ENCODE measurements at regions not wholly inside any gene's neighbourhood (a gene's known extent, or its start where the extent isn't known, plus 50 kb on each side); places are given as distances from the start of the nearest gene placed in this dataset.

DNA sequence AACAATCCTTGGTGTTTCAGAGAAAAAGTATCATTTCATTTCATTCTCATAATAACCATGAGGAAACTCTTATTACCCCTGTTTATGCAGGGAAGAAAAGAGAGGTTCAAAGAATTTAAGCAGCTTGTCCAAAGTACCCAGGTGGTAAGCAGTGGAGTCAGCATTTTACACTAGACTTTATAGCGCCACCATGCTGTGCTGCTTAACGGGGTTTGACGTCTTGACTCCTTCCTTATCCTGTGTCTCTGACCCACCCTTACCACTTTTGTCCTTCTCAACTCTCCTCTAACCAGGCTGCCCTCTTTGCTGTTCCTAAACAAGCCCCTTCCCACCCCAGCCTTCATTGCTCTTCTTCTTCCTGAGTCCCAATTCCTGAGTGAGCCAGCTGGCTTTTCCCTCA, 117.0 kb upstream of the AHR start:
- no peak for DNase-seq (ENCODE audit: low spot score)

DNA sequence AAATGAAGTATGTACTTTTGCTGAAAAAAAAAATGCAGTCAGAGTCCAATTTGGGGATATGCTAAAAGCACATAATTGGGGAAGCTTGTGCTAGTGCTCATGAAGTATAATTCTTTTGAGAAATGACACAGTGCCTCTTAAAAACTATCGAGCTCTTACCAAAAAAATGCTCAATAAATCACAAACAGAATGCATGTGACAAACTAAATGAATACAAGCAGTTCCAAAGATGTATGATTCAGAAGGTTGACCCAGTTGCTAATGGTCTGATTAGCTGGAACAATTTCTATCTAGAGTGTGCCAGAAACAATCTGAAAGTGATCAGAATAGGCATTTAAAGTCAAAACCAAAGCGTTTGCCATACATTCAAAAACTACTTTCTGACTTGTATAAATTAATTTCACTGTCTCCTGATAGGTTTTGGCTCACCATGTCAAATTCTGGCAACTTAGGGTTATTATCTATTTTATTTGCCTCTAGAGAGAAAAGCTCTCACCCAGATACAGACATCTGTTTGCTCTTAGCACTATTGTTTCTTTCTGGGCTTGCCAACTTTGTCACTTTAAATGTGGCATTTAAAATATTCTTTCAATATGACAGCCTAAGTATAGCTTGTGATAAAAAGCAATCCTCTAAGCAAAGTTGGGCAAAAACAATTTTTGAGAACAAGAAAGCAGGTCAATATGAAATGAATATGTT, 114.7 kb upstream of the AHR start:
- DNase-seq (ENCODE audit: low spot score) = no peak

DNA sequence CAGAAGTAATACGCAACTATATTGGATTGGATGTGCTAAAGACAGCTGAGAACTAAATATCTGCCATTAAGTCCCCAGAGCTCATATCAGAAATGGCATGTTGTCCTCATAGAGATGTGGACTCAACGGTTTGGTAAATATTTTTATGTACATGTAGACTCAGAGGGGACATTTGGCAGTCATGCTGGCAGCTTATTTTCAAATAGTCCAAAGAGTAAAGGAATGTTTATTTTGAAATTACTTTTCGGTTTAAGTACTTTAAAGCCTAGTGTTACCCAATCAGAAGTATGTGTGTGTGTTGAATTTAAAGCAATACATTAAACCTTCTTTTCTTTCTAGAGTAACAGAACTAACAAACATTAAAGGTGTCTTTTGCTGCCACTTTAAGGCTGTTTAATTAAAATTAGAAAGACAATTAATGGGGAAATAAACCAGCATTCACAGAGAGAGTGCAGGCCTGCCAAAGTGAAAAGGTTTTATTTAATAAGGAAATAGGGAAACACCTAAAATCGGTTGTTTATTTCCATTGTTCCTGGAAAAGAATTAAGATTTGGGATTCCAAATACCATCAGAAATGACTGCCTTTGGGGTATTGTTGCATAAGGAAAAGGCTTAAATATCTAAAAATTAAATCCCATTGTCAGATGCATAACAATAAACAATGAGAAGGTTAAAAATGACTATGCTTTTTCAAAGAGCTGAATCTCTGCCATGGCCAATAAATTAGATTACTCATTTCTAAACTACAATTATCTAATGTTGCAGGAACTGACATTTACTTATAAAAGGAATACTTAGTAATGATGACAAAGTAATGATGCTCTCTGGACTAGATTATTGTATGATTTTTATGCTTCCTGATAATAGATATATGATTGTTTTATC, 113.4 kb upstream of the AHR start:
- DNase-seq (ENCODE audit: low spot score) = peak; percentile 51

- no peak for DNase-seq (ENCODE audit: low spot score)
Observed at GRCh38 chr7:17185690-17186070, 112.8 kb upstream of the AHR start.

DNA sequence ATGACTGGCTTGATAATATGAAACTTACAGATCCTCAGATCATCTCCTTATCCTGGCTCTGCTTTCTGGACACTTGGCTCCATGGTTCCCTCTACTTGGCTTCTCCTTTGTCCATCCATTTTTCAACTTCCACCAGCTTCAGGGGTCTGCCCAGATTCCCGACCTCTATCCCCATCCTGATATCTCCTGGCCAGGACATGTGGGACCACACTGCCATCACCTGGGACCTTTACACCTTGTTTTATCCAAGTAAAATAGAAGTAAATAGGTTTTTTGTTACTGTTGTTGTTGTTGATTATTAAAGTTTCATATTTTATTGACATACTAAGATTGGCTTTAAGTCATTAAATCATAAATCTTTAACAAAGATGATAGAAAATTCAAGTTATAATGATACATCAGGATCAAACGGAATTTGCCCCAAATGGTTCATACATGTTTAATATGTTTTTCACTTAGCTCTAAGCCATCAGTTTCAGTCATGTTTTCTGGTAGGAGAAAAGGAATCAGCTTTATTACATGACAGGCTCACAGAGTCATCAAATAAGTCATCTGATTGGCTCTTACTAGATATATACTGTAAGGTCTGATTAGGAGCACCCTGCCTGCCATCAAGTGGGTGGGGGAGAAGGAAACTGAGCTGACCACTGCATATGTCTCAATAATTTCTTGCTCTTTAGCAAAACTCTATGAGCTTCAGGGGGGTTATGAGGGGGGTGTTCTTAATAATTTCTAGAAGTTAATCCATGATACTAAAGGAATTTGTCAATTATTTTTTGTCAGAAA, 111.5 kb upstream of the AHR start:
- no peak for DNase-seq (ENCODE audit: low spot score)

DNA sequence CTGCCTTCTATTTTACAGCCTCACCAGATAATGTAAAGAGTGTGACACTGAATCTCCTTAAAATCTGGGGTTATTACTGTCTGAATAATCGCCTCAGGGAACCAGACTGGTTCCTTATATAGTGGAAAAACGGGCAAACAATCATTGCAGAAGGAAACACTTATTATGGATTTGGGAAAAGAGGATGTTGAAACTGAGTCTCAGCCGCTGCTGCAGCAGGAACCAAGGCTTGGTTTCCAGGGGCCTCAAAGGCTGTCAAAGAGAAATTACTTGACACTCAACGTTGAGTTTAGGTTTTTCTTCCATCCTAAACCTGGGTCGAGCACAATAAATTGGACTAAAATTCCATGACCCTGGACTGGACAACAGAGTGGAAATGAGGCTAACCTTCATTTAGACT, 103.8 kb upstream of the AHR start:
- DNase-seq (ENCODE audit: low spot score) = no peak

- DNase-seq (ENCODE audit: low spot score) = no peak
Observed at GRCh38 chr7:17195576-17195975, 102.9 kb upstream of the AHR start.

DNA sequence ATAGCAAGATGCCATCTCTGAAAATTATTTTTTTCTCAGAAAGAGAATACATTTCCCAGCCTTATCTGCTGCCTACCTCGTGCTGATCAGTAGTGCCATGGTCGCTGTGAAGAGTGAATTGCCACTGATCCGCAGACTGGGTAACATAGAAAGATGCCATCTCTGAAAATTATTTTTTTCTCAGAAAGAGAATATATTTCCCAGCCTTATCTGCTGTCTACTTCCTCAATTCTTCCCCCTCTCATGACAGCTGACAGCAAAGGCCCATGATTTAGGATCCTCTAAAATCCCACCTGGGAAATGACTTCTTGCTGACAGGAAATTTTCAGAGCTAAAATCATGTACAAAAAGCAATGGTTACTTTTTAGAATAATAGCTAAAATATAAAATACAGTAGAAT, 92.5 kb upstream of the AHR start:
- no peak for DNase-seq (ENCODE audit: low spot score)

DNA sequence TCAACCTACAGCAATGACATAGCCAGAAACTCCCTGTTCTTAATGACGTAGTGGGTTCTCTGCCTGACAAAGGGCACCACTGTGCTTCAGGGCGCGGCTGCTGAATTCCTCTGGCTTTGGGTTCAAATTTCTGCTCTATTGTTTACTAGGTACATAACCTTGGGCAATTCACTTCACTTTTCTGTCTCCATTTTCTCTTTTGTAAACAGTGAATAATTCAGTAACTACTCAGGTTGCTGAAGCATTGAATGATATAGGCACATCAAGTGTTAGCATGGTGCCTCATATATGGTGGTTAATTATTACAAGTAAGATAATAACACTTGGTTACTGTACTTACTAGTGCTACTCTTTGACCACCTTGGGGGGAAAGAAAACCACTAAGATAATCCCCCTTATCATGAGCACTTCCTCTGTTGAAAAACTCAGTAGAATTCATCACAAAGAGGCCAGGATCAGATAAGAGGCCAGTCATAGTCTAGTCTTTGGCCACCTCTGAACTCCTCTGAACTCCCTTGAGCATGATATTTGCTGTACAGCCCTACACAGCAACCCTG, 92.0 kb upstream of the AHR start:
- DNase-seq (ENCODE audit: low spot score) = no peak

DNA sequence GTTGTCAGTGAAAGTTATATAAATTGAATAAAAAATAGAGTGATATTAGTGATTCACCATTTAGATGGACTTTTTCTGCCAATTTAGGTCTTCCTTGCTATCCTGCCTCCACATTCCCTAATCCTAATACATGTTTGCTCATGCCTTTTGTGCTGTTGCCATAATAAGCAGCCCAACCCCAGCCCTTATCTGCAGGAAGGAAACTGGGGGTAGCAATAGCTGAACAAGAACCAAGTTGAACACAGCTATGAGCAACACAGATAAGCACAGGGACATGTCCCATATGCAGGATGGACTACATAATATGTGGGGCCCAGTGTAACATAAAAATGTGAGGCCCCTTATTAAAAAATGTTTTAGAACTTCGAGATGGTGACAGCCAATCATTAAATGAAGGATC, 91.2 kb upstream of the AHR start:
- DNase-seq (ENCODE audit: low spot score) = no peak

DNA sequence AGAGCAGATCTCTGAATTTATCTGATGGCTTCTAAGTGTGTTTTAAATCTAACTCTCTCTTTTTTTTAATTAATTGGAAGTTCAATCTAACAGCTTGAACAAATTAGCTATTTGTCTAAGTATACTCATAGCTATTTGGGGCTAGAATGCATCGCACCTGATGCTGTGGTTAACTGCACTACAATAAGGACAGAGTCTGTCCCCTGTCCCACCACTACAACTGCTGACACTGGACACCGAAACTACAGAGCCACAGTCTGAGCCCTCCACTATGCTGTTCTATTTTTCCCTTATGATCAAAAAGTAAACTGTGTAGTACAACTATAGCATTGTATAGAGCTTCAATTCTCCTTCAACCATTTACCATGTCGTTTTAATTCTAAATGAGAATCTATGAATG, 89.4 kb upstream of the AHR start:
- DNase-seq (ENCODE audit: low spot score) = no peak

DNA sequence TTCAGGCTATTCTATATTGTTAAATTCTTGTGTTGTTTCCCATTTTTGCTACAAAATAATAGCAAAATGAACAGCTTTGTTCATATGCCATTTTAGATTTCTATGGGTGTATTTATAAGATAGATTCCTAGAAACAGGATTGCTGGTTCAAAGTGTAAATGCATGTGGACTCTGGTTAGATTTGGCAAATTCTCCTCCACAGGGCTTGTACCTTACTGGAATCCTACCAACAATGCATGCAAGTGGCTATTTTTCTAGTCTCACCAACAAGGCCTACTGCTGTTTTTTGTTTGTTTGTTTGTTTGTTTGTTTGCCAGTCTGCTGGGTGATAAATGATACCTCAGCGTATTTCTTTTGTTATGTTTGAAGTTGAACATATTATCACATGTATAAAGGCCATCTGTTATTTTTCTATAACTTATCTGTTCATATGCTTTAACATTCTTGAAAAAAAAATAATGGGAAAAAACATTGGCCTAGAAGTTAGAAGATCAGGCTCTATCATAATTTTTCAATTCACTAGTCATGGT, 87.1 kb upstream of the AHR start:
- DNase-seq (ENCODE audit: low spot score) = no peak

GRCh38 chr7:17212188-17212587, 86.3 kb upstream of the AHR start:
- DNase-seq (ENCODE audit: low spot score) = no peak

DNA sequence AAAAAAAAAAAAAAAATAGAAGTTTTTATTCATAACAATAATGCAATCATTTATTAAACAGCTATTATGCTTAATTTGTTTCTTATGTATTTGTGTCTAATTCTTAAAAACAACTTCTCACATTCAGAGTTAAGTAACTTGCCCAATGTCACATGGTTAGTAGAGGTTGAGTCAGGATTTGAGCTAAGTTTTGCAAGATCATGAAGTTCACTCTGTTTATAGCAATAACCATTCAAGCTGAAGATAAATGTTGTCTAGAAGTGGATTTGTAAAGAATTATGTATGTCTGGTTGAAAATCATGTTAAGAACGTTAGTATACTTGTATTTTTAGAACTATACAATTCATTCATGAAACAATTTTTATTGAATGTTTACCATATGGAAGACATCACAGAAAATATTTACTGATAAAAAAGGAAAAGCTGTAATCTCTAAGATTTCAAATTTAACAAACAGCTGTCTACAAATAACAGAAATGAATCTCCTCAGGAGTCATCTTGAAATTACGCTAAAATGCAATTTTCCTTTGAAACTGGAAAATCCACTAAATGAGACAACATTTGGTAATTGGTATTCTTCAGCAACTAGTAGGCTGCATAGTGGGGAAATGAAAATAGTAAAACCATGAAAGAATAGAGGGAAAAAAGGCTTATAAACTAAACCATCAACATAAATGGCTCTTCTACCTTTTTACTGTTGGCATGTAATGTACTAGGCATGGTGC, 70.5 kb upstream of the AHR start:
- no peak for DNase-seq (ENCODE audit: low spot score)

- DNase-seq (ENCODE audit: low spot score) = no peak
Observed at GRCh38 chr7:17229228-17229627, 69.2 kb upstream of the AHR start.

GRCh38 chr7:17230099-17230807, 68.2 kb upstream of the AHR start:
- DNase-seq (ENCODE audit: low spot score) = no peak

- no peak for DNase-seq (ENCODE audit: low spot score)
Observed at GRCh38 chr7:17233603-17234002, 64.8 kb upstream of the AHR start.

- no peak for DNase-seq (ENCODE audit: low spot score)
Observed at GRCh38 chr7:17234030-17234397, 64.4 kb upstream of the AHR start.

DNA sequence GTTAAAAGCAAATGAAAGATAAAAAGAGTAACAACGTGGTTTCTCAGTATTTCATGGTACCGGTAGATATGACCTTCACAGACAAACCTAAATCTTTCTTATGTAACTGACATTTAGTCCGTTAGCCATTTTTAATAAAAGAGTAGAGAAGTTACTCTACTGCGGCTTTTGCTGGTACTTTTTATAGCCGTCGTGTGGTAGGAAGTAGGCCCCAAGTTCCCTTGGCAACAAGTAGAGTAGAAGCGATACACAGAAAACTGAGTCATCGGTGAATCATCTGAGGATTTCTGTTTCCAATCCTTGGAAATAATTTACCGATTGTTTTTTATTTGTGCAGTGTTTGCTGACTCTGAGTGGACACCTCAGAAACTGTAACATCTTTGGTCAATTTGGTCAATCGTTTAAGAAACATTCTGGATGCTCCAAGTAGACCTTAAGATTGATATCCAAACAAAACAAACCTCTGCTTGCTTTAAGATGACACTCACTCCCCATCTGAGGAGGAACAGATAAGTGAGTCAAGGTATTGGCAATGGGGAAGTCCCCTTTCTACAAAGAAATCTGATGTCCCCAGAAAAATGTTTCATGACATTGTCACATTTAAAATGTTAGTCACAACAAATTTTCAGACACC, 63.9 kb upstream of the AHR start:
- DNase-seq (ENCODE audit: low spot score) = peak; percentile 80

DNA sequence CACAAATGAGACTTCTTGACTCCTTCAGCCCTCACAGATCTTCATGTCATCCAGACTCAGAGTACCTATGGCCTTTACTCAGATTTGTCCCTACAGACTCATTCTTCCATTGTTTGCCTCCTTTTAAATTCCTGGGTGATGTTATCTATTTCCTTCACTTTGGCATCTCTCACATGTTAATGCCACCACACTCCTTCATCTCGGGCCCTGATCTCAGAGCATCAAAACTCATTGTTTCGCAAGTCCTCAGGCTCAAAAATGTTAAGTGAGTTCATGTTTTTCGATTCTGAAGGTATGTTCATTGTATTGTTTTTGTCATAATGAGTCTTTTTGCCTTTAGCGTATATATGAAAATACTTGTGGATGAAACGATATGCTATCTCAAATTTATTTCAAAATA, 62.3 kb upstream of the AHR start:
- DNase-seq (ENCODE audit: low spot score) = no peak

- DNase-seq (ENCODE audit: low spot score) = no peak
Observed at GRCh38 chr7:17236603-17237002, 61.8 kb upstream of the AHR start.
